Heart left ventricle (tissue), 16 donors: ENCODE measurements at regions not wholly inside any gene's neighbourhood (a gene's known extent, or its start where the extent isn't known, plus 50 kb on each side); places are given as distances from the start of the nearest gene placed in this dataset.

Source experiments
- ATAC-seq, 4 donors: fragments of 200-7000 bp; cut with Tn5 transposase; one replicate each; pipeline ENCODE4 v1.9.1; 2020 to 2022; ENCODE audit warnings: moderate library complexity in 4 of 4, mild to moderate bottlenecking in 3 of 4, moderate number of reproducible peaks in 1 of 4
- DNase-seq, 5 donors: peaks; one replicate each; pipeline ENCODE4 v3.0.0-alpha.2; 2020
- H3K27ac ChIP-seq, 12 donors: fragments of 200-600 bp; sonication (generic) in 4 of 12; one replicate each; pipeline versions ENCODE4 v1.5.0 to v1.8.0; 2016 to 2022; ENCODE audit warnings: mild to moderate bottlenecking in 2 of 12
- H3K27me3 ChIP-seq, 9 donors: fragments of 200-600 bp; sonication (generic) in 2 of 9; one replicate each; pipeline versions ENCODE4 v1.5.1 to v1.8.0; 2016 to 2022; ENCODE audit warnings: mild to moderate bottlenecking in 3 of 9
- H3K36me3 ChIP-seq, 9 donors: fragments of 200-600 bp; sonication (generic) in 2 of 9; one replicate each; pipeline versions ENCODE4 v1.5.0 to v1.8.0; 2018 to 2022; ENCODE audit warnings: mild to moderate bottlenecking in 2 of 9
- H3K4me1 ChIP-seq, 12 donors: fragments of 200-600 bp; sonication (generic) in 4 of 12; one replicate each; pipeline versions ENCODE4 v1.5.0 to v1.8.0; 2016 to 2022; ENCODE audit warnings: mild to moderate bottlenecking in 3 of 12
- H3K4me3 ChIP-seq, 12 donors: fragments of 200-600 bp; sonication (generic) in 4 of 12; one replicate each; pipeline versions ENCODE4 v1.5.0 to v1.8.0; 2017 to 2022; ENCODE audit warnings: mild to moderate bottlenecking in 9 of 12, moderate library complexity in 4 of 12
- H3K9me3 ChIP-seq, 12 donors: fragments of 200-600 bp; sonication (generic) in 4 of 12; one replicate each; pipeline versions ENCODE4 v1.5.0 to v1.8.0; 2016 to 2022; ENCODE audit warnings: mild to moderate bottlenecking in 1 of 12
- POLR2A ChIP-seq, 2 donors: fragments of 450-650 bp; IDR thresholded peaks; one replicate each; pipeline ENCODE4 v1.6.1; 2017; ENCODE audit warnings: antibody characterized with exemption in 2 of 2, mild to moderate bottlenecking in 2 of 2, moderate library complexity in 2 of 2
- WGBS, 4 donors: extraction: QIAGEN DNeasy Blood & Tissue Kit in 2 of 4; methylation state at CpG; one replicate each; pipeline versions ENCODE4 v1.1.5 to v1.1.7; 2013 to 2018; 5-methylcytosine and 5-hydroxymethylcytosine counted together
- intact Hi-C, 10 donors: fragments of 100-400 bp; cut with DNase I; formaldehyde crosslinking; loops; one replicate each; pipeline versions ENCODE4 v1.11.1 to v1.14.2; 2022
- TF ChIP-seq, protein P1 (sequence below), 12 donors: fragments of 200-600 bp; sonication (generic) in 4 of 12; IDR thresholded peaks; one replicate each; pipeline versions ENCODE4 v1.5.0 to v1.8.0; 2018 to 2022; ENCODE audit warnings: antibody characterized with exemption in 12 of 12, mild to moderate bottlenecking in 5 of 12
- donor health status: ischemic (EF 13 %, LVEDD 7.1; RV severe dilation, severe dysfunction).
- donor health status: healthy with polysubstance abuse.
- donor health status: DM: no; HTN: yes; CAD: no.
- donor health status: DM: no; HTN: no; CAD: no.
- donor health status: ischemic (EF 25% LVEDD 6.9; RV normal size, moderate dysfunction).
- donor health status: ischemic (EF 25% LVEDD 5.7; RV mildly dilated, moderate dysfunction).
- donor health status: healthy.
- donor health status: DM: yes; HTN: yes; CAD: no.
- donor health status: ischemic (EF 35%, LVEDD 5.7; RV mildly dilated, moderate dysfunction).
- donor health status: nonischemic (EF 11% LVEDD 7.7; RV severe dilation, severe dysfunction).
- donor health status: DM: yes; HTN: yes; CAD: no.
- donor health status: PGD.
- donor health status: ischemic (EF 29% LVEDD 5.4; RV normal size, mild dysfunction).
- donor health status: nonischemic (EF 23%, LVEDD 6.1; RV moderate dilation, normal function).

DNA sequence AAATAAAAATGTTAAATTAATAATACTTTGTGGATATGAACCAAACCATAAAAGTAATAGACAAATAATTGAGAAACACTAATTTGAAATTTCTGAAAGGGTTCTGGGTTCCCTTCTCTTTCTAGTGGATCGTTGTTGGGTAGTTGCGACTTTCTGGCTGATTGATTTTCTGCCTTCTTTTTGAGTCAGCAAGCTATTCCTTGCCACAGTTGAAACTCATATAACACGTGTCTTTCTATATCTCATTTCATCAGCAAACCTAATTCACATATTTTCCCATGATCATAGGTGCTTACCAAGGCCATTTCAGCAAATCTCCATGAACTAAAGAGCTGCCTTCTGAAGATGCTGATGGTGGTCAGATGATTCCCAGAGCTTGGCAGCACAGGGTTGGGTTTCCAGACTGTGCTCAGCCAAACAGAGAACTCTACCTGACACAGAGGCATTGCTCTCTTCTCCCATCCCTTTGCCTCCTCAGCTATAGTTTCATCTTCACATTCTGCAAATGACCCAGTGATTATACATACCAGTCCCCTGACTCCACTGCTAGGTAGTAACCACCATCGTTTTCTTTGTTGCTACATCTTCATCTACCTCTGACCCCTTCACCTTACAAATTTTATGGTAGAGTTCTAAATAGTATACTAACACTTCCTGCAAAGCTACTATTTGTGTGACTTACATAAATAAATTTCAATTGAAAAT, 383.9 kb upstream of the DPH6 start:
- intact Hi-C loops: no loop called here

DNA sequence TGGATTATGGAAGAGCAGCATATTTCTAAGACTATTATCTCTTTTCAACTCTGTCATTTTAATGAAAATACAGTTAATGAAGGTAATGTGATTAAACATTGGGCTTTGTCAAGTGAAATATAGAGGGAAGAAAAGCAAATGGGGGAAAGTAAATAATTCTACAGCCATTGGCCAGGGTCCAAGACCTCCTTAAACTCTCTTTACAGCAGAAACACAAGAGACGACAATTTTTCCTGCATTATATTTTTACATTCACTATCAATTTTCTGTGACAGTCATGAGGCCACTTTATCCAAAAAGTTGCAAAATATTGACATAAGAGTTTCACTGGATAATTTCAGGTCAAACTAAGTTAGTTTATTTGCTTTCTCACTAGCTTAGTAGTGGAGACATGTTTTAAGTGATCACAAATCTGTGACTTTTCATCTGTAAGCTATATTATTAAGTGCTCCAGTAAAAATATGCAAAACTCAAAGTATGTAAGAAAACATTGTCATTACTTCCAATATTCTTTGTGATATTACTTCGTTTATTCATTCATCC, 385.9 kb upstream of the DPH6 start:
- Histone ChIP-seq H3K27ac (no peak overlapping the region), H3K27me3 (no peaks in the 10 kb centered on the region), H3K36me3 (no peaks in the 10 kb centered on the region), H3K9me3 (no peaks in the 10 kb centered on the region), H3K4me1 (no peaks in the 10 kb centered on the region), H3K4me3 (no peak overlapping the region)
- intact Hi-C loops: no loop called here
- ATAC-seq (no peak), DNase-seq (no peak)
- TF ChIP-seq, protein P1, sequence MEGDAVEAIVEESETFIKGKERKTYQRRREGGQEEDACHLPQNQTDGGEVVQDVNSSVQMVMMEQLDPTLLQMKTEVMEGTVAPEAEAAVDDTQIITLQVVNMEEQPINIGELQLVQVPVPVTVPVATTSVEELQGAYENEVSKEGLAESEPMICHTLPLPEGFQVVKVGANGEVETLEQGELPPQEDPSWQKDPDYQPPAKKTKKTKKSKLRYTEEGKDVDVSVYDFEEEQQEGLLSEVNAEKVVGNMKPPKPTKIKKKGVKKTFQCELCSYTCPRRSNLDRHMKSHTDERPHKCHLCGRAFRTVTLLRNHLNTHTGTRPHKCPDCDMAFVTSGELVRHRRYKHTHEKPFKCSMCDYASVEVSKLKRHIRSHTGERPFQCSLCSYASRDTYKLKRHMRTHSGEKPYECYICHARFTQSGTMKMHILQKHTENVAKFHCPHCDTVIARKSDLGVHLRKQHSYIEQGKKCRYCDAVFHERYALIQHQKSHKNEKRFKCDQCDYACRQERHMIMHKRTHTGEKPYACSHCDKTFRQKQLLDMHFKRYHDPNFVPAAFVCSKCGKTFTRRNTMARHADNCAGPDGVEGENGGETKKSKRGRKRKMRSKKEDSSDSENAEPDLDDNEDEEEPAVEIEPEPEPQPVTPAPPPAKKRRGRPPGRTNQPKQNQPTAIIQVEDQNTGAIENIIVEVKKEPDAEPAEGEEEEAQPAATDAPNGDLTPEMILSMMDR (IDR thresholded peaks at IDR 0.05): no peak
- TF ChIP-seq POLR2A (IDR thresholded peaks at IDR 0.05): no peak
- 70 to 74% (median 74%) methylated on average over 2 of the region's 2 CpGs for WGBS, 4 donors

More for the DNA sequence above, 383.9 kb upstream of the DPH6 start:
- no peaks in the 10 kb centered on the region for H3K36me3 ChIP-seq
- no peak overlapping the region for H3K4me3 ChIP-seq
- no peaks in the 10 kb centered on the region for H3K9me3 ChIP-seq
- no peak overlapping the region for H3K27ac ChIP-seq
- no peaks in the 10 kb centered on the region for H3K4me1 ChIP-seq
- WGBS, 4 donors: 48 to 72% (median 69%) methylated on average over 4 of the region's 4 CpGs
- ATAC-seq: no peak
- TF ChIP-seq, protein P1 (IDR thresholded peaks at IDR 0.05): no peak
- TF ChIP-seq POLR2A (IDR thresholded peaks at IDR 0.05): no peak
- H3K27me3 ChIP-seq: no peaks in the 10 kb centered on the region
- DNase-seq: no peak

DNA sequence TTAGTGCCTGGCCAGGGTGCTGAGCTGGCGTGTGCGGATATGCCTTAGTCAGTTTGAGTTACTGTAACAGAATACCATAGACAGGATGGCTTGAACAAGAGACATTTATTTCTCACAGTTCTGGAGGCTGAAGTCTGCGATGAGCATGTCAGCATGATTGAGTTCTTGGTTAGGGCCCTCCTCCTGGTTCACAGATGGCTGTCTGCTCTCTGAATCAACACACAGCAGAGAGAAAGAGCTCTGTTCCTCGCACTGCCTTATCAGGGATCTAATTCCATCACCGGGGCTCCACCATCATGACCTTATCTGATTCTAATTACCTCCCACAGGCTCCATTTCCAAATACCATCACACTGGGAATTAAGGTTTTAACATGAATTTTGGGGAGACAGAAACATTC, 386.6 kb upstream of the DPH6 start:
- Histone ChIP-seq H3K4me3 (no peak overlapping the region), H3K36me3 (no peaks in the 10 kb centered on the region), H3K27me3 (no peaks in the 10 kb centered on the region), H3K4me1 (no peaks in the 10 kb centered on the region), H3K27ac (no peak overlapping the region), H3K9me3 (no peaks in the 10 kb centered on the region)
- TF ChIP-seq, protein P1 (IDR thresholded peaks at IDR 0.05): no peak
- no peak for TF ChIP-seq POLR2A (IDR thresholded peaks at IDR 0.05)
- intact Hi-C loops: no loop called here
- DNase-seq (no peak), ATAC-seq (no peak)
- 64 to 69% (median 65%) methylated on average over 5 of the region's 5 CpGs for WGBS, 4 donors

DNA sequence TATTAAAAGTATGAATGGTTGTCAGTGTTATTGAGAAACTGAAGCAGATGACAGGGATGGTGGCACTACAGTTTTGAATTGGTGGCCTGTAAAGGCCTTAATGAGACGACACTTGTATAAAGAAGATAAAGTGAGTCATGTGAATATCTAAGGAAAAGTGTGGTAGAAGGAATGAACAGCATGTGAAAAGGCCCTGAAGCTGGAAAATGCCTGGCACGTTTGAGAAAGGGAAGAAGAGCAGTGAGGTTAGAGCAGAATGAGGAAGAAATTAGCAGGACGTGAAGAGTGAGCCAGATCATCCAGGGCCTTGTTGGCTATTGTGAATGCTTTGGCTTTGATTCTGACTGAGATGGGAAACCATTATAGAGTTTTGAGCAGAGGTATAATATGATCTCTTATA, 387.6 kb upstream of the DPH6 start:
- intact Hi-C loops: no loop called here
- H3K9me3 ChIP-seq: no peaks in the 10 kb centered on the region
- no peaks in the 10 kb centered on the region for H3K4me1 ChIP-seq
- no peaks in the 10 kb centered on the region for H3K27me3 ChIP-seq
- H3K4me3 ChIP-seq: no peak overlapping the region
- DNase-seq: no peak
- no peak overlapping the region for H3K27ac ChIP-seq
- H3K36me3 ChIP-seq: no peaks in the 10 kb centered on the region
- ATAC-seq: no peak
- 73 to 84% (median 82%) methylated on average over 3 of the region's 3 CpGs for WGBS, 4 donors
- TF ChIP-seq POLR2A (IDR thresholded peaks at IDR 0.05): no peak
- TF ChIP-seq, protein P1 (IDR thresholded peaks at IDR 0.05): no peak
